H1 (cell line): ENCODE measurements at regions not wholly inside any gene's neighbourhood (a gene's known extent, or its start where the extent isn't known, plus 50 kb on each side); places are given as distances from the start of the nearest gene placed in this dataset.

Source experiments
- CTCF ChIA-PET: fragments of 300-600 bp; sonication (Branson Sonifier 250); formaldehyde crosslinking; loops from one replicate; lab custom pipeline; 2021; ENCODE audit not compliant: partially characterized antibody; lab: Charles Lee
- POLR2A ChIA-PET: fragments of 300-600 bp; sonication (Branson Sonifier 250); formaldehyde crosslinking; loops from one replicate; lab custom pipeline; 2021; ENCODE audit warnings: inconsistent platforms; ENCODE audit not compliant: partially characterized antibody; lab: Charles Lee
- DNase-seq, 2 experiments: peaks; one replicate each; pipeline versions ENCODE4 v3.0.0 to v3.0.0-alpha.2; 2010 to 2022; ENCODE audit warnings: low spot score in 2 of 2, low read depth in 1 of 2, mixed read lengths in 1 of 2
- FAIRE-seq: peaks from 2 replicates; lab custom pipeline; 2011; peaks lifted over from hg19 to GRCh38; lab: Jason Lieb, UNC
- H2AFZ ChIP-seq: 2 replicates; pipeline ENCODE4 v1.8.1; 2012; ENCODE audit warnings: low read length, inconsistent platforms
- H2AK5ac ChIP-seq: 2 replicates; pipeline ENCODE4 v1.6.1; 2013; ENCODE audit warnings: low read depth, low read length
- H2BK120ac ChIP-seq: replicated peaks from 2 replicates; pipeline ENCODE3; 2013; ENCODE audit warnings: low read depth, low read length, inconsistent platforms
- H2BK12ac ChIP-seq: 2 replicates; pipeline ENCODE4 v1.6.1; 2013; ENCODE audit warnings: low read depth, low read length
- H2BK15ac ChIP-seq: 2 replicates; pipeline ENCODE4 v1.6.1; 2013; ENCODE audit warnings: low read length
- H2BK20ac ChIP-seq: 2 replicates; pipeline ENCODE4 v1.6.1; 2013; ENCODE audit warnings: low read length
- H2BK5ac ChIP-seq: 2 replicates; pipeline ENCODE4 v1.6.1; 2013; ENCODE audit warnings: low read depth, low read length
- H3K14ac ChIP-seq: 2 replicates; pipeline ENCODE4 v1.6.1; 2013; ENCODE audit warnings: inconsistent platforms; ENCODE audit not compliant: insufficient read length
- H3K18ac ChIP-seq: 2 replicates; pipeline ENCODE4 v1.6.1; 2013; ENCODE audit warnings: low read length; ENCODE audit errors: extremely low read depth
- H3K23ac ChIP-seq: 2 replicates; pipeline ENCODE4 v1.6.1; 2013; ENCODE audit warnings: inconsistent platforms; ENCODE audit not compliant: insufficient read length
- H3K23me2 ChIP-seq: 2 replicates; pipeline ENCODE4 v1.6.1; 2013; ENCODE audit warnings: low read depth, low read length
- H3K27ac ChIP-seq: 2 replicates; pipeline ENCODE4 v1.6.1; 2011; ENCODE audit warnings: low read depth, low read length, inconsistent platforms
- H3K27me3 ChIP-seq, 4 experiments: replicated peaks in 1 of 4; 1 replicate in 1 of 4; 2 replicates in 3 of 4; pipeline versions ENCODE4 v1.6.1 to v1.8.1; 2011 to 2013; ENCODE audit warnings: low read length in 3 of 4, mild to moderate bottlenecking in 3 of 4, inconsistent platforms in 2 of 4, mixed read lengths in 2 of 4, moderate library complexity in 1 of 4; ENCODE audit not compliant: control insufficient read depth in 3 of 4, insufficient read depth in 3 of 4; ENCODE audit errors: extremely low read depth in 1 of 4
- H3K36me3 ChIP-seq, 4 experiments: 2 replicates each; pipeline versions ENCODE4 v1.6.1 to v1.8.1; 2011 to 2013; ENCODE audit warnings: mild to moderate bottlenecking in 4 of 4, low read length in 3 of 4, moderate library complexity in 2 of 4, control low read depth in 1 of 4, inconsistent platforms in 1 of 4; ENCODE audit not compliant: insufficient read depth in 4 of 4, control insufficient read depth in 2 of 4
- H3K4ac ChIP-seq: replicated peaks from 2 replicates; pipeline ENCODE3; 2013; ENCODE audit warnings: low read length, low read depth, mixed read lengths, inconsistent platforms; ENCODE audit not compliant: insufficient read length
- H3K4me1 ChIP-seq, 4 experiments: replicated peaks in 1 of 4; 1 replicate in 1 of 4; 2 replicates in 3 of 4; pipeline versions ENCODE4 v1.6.1 to v1.8.1; 2011 to 2013; ENCODE audit warnings: low read length in 3 of 4, inconsistent platforms in 2 of 4, mixed read lengths in 1 of 4; ENCODE audit not compliant: insufficient read depth in 4 of 4, control insufficient read depth in 3 of 4
- H3K4me2 ChIP-seq, 2 experiments: 2 replicates each; pipeline versions ENCODE4 v1.6.1 to v1.8.1; 2011 to 2013; ENCODE audit warnings: low read depth in 2 of 2, low read length in 2 of 2, control low read depth in 1 of 2, inconsistent platforms in 1 of 2, mild to moderate bottlenecking in 1 of 2; ENCODE audit not compliant: insufficient read depth in 1 of 2
- H3K4me3 ChIP-seq, 4 experiments: fragments of 200-600, 300-600 bp in 1 of 4; sonication (generic), shearing (Covaris generic), sonication (Bioruptor Twin) in 1 of 4; 2 replicates each; pipeline versions ENCODE4 v1.5.1 to v1.8.1; 2011 to 2016; ENCODE audit warnings: low read length in 4 of 4, low read depth in 3 of 4, control low read depth in 2 of 4, inconsistent platforms in 2 of 4, mild to moderate bottlenecking in 2 of 4, mixed read lengths in 1 of 4, moderate library complexity in 1 of 4; ENCODE audit not compliant: insufficient read depth in 2 of 4; ENCODE audit errors: extremely low read depth in 1 of 4
- H3K56ac ChIP-seq: replicated peaks from 2 replicates; pipeline ENCODE3; 2013; ENCODE audit warnings: low read depth, mild to moderate bottlenecking, mixed read lengths, low read length, inconsistent platforms; ENCODE audit not compliant: insufficient read length
- H3K79me1 ChIP-seq: 2 replicates; pipeline ENCODE4 v1.6.1; 2013; ENCODE audit warnings: low read depth, low read length, control low read depth
- H3K79me2 ChIP-seq, 2 experiments: 2 replicates each; pipeline versions ENCODE4 v1.6.1 to v1.8.1; 2012 to 2013; ENCODE audit warnings: low read length in 2 of 2, mild to moderate bottlenecking in 2 of 2, inconsistent platforms in 1 of 2; ENCODE audit not compliant: insufficient read depth in 2 of 2, control insufficient read depth in 1 of 2
- H3K9ac ChIP-seq, 4 experiments: replicated peaks in 1 of 4; 1 replicate in 1 of 4; 2 replicates in 3 of 4; pipeline versions ENCODE4 v1.6.1 to v1.8.1; 2011 to 2013; ENCODE audit warnings: low read depth in 3 of 4, low read length in 3 of 4, control low read depth in 2 of 4, mild to moderate bottlenecking in 2 of 4, moderate library complexity in 2 of 4, inconsistent platforms in 1 of 4; ENCODE audit errors: extremely low read depth in 1 of 4
- H3K9me3 ChIP-seq, 2 experiments: 2 replicates each; pipeline versions ENCODE4 v1.6.1 to v1.8.1; 2012 to 2013; ENCODE audit warnings: mild to moderate bottlenecking in 2 of 2, moderate library complexity in 2 of 2, control low read depth in 1 of 2, inconsistent platforms in 1 of 2, low read depth in 1 of 2, low read length in 1 of 2, mixed read lengths in 1 of 2; ENCODE audit not compliant: insufficient read depth in 2 of 2
- H4K20me1 ChIP-seq, 2 experiments: replicated peaks in 1 of 2; 2 replicates each; pipeline versions ENCODE3 to v1.8.1; 2011 to 2013; ENCODE audit warnings: inconsistent platforms in 2 of 2, low read length in 2 of 2, mild to moderate bottlenecking in 1 of 2; ENCODE audit not compliant: insufficient read depth in 2 of 2, control insufficient read depth in 1 of 2
- H4K5ac ChIP-seq: 2 replicates; pipeline ENCODE4 v1.6.1; 2013; ENCODE audit warnings: low read length, low read depth, mixed read lengths, inconsistent platforms; ENCODE audit not compliant: insufficient read length
- H4K8ac ChIP-seq: 2 replicates; pipeline ENCODE4 v1.8.0; 2013; ENCODE audit warnings: mild to moderate bottlenecking, moderate library complexity, low read length, inconsistent platforms; ENCODE audit not compliant: insufficient read depth; ENCODE audit errors: extremely low read depth
- H4K91ac ChIP-seq: replicated peaks from 2 replicates; pipeline ENCODE3; 2013; ENCODE audit warnings: low read length, mixed read lengths, inconsistent platforms; ENCODE audit not compliant: insufficient read length
- EZH2 ChIP-seq: fragments of 200-600 bp; sonication (generic); IDR thresholded peaks from 2 replicates; pipeline ENCODE4 v1.7.1; 2012; ENCODE audit warnings: low read depth, mild to moderate bottlenecking, moderate library complexity, low read length, inconsistent platforms; ENCODE audit not compliant: severe bottlenecking
- SP1 ChIP-seq: IDR thresholded peaks from 2 replicates; pipeline ENCODE4 v1.6.1; 2011; ENCODE audit warnings: low read depth, low read length
- WGBS, 2 experiments: shearing (Covaris generic) in 1 of 2; methylation state at CpG; one replicate each; pipeline versions ENCODE4 v1.1.6 to v1.1.7; 2013 to 2015; ENCODE audit warnings: low lambda C conversion rate in 2 of 2, mixed read lengths in 2 of 2, inconsistent platforms in 1 of 2, low coverage in 1 of 2, missing lambda C conversion rate in 1 of 2; ENCODE audit not compliant: insufficient replicate concordance in 2 of 2, insufficient coverage in 1 of 2, insufficient read length in 1 of 2; ENCODE audit errors: extremely low coverage in 1 of 2, missing lambda C conversion rate in 1 of 2; 5-methylcytosine and 5-hydroxymethylcytosine counted together

- Histone ChIP-seq H2AK5ac (no peak overlapping the region), H3K4me1 (peaks cover 0 to 5% (median 0%) of the 10 kb centered on the region in 4 experiments; a peak in 2 of 7 replicates), H3K4ac (no peak overlapping the region), H3K18ac (no peak overlapping the region), H3K14ac (no peak overlapping the region), H2BK20ac (no peak overlapping the region), H4K20me1 (no peaks in the 10 kb centered on the region), H2BK5ac (no peak overlapping the region), H3K9me3 (no peaks in the 10 kb centered on the region), H2BK12ac (no peak overlapping the region), H2BK120ac (no peak overlapping the region), H3K23ac (no peak overlapping the region), H2AFZ (no peak overlapping the region), H3K56ac (no peak overlapping the region), H3K9ac (no peak overlapping the region), H2BK15ac (no peak overlapping the region), H4K5ac (no peak overlapping the region), H3K23me2 (no peaks in the 10 kb centered on the region), H3K36me3 (no peaks in the 10 kb centered on the region), H3K27ac (no peak overlapping the region), H4K91ac (no peak overlapping the region), H3K79me2 (no peaks in the 10 kb centered on the region), H3K27me3 (no peaks in the 10 kb centered on the region), H3K79me1 (no peaks in the 10 kb centered on the region), H3K4me2 (no peak overlapping the region; a peak in 1 of 4 replicates), H3K4me3 (no peak overlapping the region), H4K8ac (no peak overlapping the region)
- FAIRE-seq (no peak), DNase-seq (no peak)
- POLR2A ChIA-PET = no interaction called here
- 71% methylated on average over 9 of the region's 9 CpGs; no CpG with 5 or more reads in 1 of the 2 experiments for WGBS, 2 experiments
- CTCF ChIA-PET = interaction anchor here (1.0 kb wide), 1 partner anchor 129 kb away, joined by 3 read pairs; no protein-coding TSS in a partner anchor
- TF ChIP-seq SP1 (no peak), EZH2 (no peak)
Observed at GRCh38 chr3:194811118-194811517, 125.4 kb downstream of the FAM43A start.
